ENCODE measurements at regions not wholly inside any gene's neighbourhood (a gene's known extent, or its start where the extent isn't known, plus 50 kb on each side); places are given as distances from the start of the nearest gene placed in this dataset.
A peak's percentile ranks its signal among the peaks of the same experiment; 100 is the strongest.
"Not testable (repeated sequence)": the region's sequence is repeated elsewhere in the genome, so short reads cannot be mapped to it uniquely, and the experiment has no call there.

DNA sequence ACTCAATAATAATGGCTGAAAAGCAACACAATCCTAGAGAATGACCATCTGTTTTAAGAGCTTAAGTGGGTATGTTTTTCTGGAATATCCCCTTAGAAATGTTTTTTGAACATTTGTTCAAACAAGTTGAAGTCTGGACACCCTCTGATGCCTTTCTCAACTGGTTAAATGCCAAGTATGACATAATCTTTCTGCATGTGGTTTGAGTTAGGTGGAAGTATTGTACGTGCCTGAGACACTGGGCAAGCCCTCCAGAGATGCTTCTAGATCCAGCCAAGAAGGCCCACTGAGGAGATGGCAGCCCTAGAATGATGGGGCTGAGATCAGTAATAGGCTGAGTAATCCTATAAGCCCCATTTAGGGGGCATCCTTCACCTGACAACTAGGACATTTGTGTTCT lies 493.1 kb downstream of the MAGEE1 start:
- Histone ChIP-seq H3K4me1 (ENCODE audit: low read length) (peaks cover 12% of the 10 kb centered on the region), H3K79me2 (ENCODE audit: low read length) (no peaks in the 10 kb centered on the region), H3K4me3 (ENCODE audit: low read length) (no peak overlapping the region), H3K27me3 (ENCODE audit: low read depth, low read length) (no peaks in the 10 kb centered on the region), H3K4me2 (ENCODE audit: low read length) (no peak overlapping the region), H3K27ac (ENCODE audit: low read length) (no peak overlapping the region), H3K9me3 (ENCODE audit: insufficient read depth, low read length) (no peaks in the 10 kb centered on the region), H4K20me1 (ENCODE audit: insufficient read depth, low read length) (no peaks in the 10 kb centered on the region), H3K9ac (ENCODE audit: low read length) (no peak overlapping the region), H2AFZ (ENCODE audit: low read depth, low read length) (no peak overlapping the region), H3K36me3 (replicated peaks; ENCODE audit: low read depth, low read length) (no peaks in the 10 kb centered on the region)
- no peak for TF ChIP-seq EZH2phosphoT487 (IDR thresholded peaks at IDR 0.05; ENCODE audit: low read depth)
- TF ChIP-seq, protein P1, sequence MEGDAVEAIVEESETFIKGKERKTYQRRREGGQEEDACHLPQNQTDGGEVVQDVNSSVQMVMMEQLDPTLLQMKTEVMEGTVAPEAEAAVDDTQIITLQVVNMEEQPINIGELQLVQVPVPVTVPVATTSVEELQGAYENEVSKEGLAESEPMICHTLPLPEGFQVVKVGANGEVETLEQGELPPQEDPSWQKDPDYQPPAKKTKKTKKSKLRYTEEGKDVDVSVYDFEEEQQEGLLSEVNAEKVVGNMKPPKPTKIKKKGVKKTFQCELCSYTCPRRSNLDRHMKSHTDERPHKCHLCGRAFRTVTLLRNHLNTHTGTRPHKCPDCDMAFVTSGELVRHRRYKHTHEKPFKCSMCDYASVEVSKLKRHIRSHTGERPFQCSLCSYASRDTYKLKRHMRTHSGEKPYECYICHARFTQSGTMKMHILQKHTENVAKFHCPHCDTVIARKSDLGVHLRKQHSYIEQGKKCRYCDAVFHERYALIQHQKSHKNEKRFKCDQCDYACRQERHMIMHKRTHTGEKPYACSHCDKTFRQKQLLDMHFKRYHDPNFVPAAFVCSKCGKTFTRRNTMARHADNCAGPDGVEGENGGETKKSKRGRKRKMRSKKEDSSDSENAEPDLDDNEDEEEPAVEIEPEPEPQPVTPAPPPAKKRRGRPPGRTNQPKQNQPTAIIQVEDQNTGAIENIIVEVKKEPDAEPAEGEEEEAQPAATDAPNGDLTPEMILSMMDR (IDR thresholded peaks at IDR 0.05; ENCODE audit: low read depth, low read length): no peak

DNA sequence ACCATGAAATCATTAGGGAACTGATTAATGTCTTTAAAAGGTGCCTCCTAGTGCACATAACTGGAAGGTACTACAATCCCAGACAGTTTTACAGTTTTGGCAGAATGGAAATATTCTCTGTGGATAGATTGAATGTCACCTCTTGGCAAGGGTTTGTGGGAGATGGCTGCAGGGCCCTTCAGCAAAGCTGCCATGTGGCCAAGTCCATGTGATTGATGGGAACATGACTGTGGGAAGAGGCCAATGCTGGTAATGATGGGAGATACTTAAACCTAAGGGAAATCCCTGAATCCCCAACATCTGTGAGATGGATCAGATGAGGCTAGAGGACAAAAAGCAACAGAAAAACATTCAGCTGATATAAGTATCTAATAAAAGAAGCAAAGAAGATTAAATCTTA lies 493.7 kb downstream of the MAGEE1 start:
- H3K9ac ChIP-seq (ENCODE audit: low read length): no peak overlapping the region
- no peaks in the 10 kb centered on the region for H3K27me3 ChIP-seq (ENCODE audit: low read depth, low read length)
- H3K79me2 ChIP-seq (ENCODE audit: low read length): no peaks in the 10 kb centered on the region
- no peak overlapping the region for H3K27ac ChIP-seq (ENCODE audit: low read length)
- no peak overlapping the region for H2AFZ ChIP-seq (ENCODE audit: low read depth, low read length)
- H3K4me1 ChIP-seq (ENCODE audit: low read length): peaks cover 12% of the 10 kb centered on the region
- H3K4me2 ChIP-seq (ENCODE audit: low read length): no peak overlapping the region
- TF ChIP-seq, protein P1 (IDR thresholded peaks at IDR 0.05; ENCODE audit: low read depth, low read length): no peak
- no peak for TF ChIP-seq EZH2phosphoT487 (IDR thresholded peaks at IDR 0.05; ENCODE audit: low read depth)
- H4K20me1 ChIP-seq (ENCODE audit: insufficient read depth, low read length): no peaks in the 10 kb centered on the region
- no peaks in the 10 kb centered on the region for H3K36me3 ChIP-seq (replicated peaks; ENCODE audit: low read depth, low read length)
- no peaks in the 10 kb centered on the region for H3K9me3 ChIP-seq (ENCODE audit: insufficient read depth, low read length)
- H3K4me3 ChIP-seq (ENCODE audit: low read length): no peak overlapping the region

DNA sequence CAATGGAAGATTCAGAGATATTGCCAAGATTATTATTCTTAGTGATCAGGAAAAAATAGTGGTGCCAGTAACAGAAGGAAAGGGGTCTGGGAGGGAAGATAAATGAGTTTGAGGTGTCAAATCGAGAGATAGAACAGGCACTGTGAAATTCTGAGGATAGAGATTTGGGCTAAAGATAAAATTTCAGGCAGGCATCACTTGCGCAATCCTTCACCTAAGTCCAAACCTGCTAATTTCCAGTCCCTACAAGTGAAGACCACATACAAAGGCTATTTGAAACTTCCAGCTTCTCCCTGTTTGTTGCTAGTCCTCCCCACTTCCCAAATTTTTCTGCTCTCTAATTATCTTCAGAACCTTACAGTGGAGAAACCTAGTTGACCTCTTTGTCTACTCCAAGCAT lies 494.6 kb downstream of the MAGEE1 start:
- no peak for TF ChIP-seq EZH2phosphoT487 (IDR thresholded peaks at IDR 0.05; ENCODE audit: low read depth)
- TF ChIP-seq, protein P1 (IDR thresholded peaks at IDR 0.05; ENCODE audit: low read depth, low read length): no peak
- Histone ChIP-seq H3K4me3 (ENCODE audit: low read length) (no peak overlapping the region), H3K27me3 (ENCODE audit: low read depth, low read length) (no peaks in the 10 kb centered on the region), H2AFZ (ENCODE audit: low read depth, low read length) (no peak overlapping the region), H3K4me1 (ENCODE audit: low read length) (peaks cover 12% of the 10 kb centered on the region), H3K9me3 (ENCODE audit: insufficient read depth, low read length) (no peaks in the 10 kb centered on the region), H4K20me1 (ENCODE audit: insufficient read depth, low read length) (no peaks in the 10 kb centered on the region), H3K9ac (ENCODE audit: low read length) (no peak overlapping the region), H3K27ac (ENCODE audit: low read length) (no peak overlapping the region), H3K4me2 (ENCODE audit: low read length) (no peak overlapping the region), H3K79me2 (ENCODE audit: low read length) (no peaks in the 10 kb centered on the region), H3K36me3 (replicated peaks; ENCODE audit: low read depth, low read length) (no peaks in the 10 kb centered on the region)

DNA sequence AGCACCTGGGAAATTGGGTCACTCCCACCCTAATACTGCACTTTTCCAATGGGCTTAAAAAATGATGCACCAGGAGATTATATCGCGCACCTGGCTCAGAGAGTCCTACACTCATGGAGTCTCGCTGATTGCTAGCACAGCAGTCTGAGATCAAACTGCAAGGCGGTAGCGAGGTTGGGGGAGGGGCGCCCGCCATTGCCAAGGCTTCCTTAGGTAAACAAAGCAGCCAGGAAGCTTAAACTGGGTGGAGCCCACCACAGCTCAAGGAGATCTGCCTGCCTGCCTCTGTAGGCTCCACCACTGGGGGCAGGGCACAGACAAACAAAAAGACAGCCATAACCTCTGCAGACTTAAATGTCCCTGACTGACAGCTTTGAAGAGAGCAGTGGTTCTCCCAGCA lies 497.1 kb downstream of the MAGEE1 start:
- H3K4me1 ChIP-seq (ENCODE audit: low read length): not testable (repeated sequence)

DNA sequence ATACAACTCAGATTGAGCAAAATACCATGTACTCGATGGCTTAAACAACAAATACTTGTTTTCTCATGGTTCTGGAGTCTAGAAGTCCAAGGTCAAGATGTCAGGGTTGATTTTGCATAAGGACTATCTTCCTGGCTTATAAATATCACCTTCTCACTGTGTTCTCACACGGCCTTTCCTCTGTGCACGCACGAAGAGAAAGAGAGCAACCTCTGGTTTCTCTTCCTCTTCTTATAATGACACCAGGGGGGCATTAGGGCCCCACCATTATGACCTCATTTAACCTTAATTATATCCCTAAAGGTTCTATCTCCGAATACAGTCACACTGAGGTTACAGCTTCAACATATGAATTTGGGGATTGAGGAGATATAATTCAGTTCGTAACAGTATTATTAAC lies 504.0 kb downstream of the MAGEE1 start:
- no peak overlapping the region for H3K4me3 ChIP-seq (ENCODE audit: low read length)
- peaks cover 8% of the 10 kb centered on the region for H3K4me1 ChIP-seq (ENCODE audit: low read length)
- no peak overlapping the region for H3K9ac ChIP-seq (ENCODE audit: low read length)
- H3K79me2 ChIP-seq (ENCODE audit: low read length): no peaks in the 10 kb centered on the region
- TF ChIP-seq, protein P1 (IDR thresholded peaks at IDR 0.05; ENCODE audit: low read depth, low read length): no peak
- no peak for TF ChIP-seq EZH2phosphoT487 (IDR thresholded peaks at IDR 0.05; ENCODE audit: low read depth)
- no peaks in the 10 kb centered on the region for H4K20me1 ChIP-seq (ENCODE audit: insufficient read depth, low read length)
- no peaks in the 10 kb centered on the region for H3K27me3 ChIP-seq (ENCODE audit: low read depth, low read length)
- H2AFZ ChIP-seq (ENCODE audit: low read depth, low read length): no peak overlapping the region
- 0 out of 2 replicates have a peak overlapping the region, but pooled peaks have one; percentile 15 for H3K4me2 ChIP-seq (ENCODE audit: low read length)
- no peak overlapping the region for H3K27ac ChIP-seq (ENCODE audit: low read length)
- no peaks in the 10 kb centered on the region for H3K36me3 ChIP-seq (replicated peaks; ENCODE audit: low read depth, low read length)
- H3K9me3 ChIP-seq (ENCODE audit: insufficient read depth, low read length): no peaks in the 10 kb centered on the region

More for the DNA sequence above, 497.1 kb downstream of the MAGEE1 start:
- not testable (repeated sequence) for H3K79me2 ChIP-seq (ENCODE audit: low read length); H3K9ac ChIP-seq (ENCODE audit: low read length); H3K9me3 ChIP-seq (ENCODE audit: insufficient read depth, low read length); H4K20me1 ChIP-seq (ENCODE audit: insufficient read depth, low read length); H2AFZ ChIP-seq (ENCODE audit: low read depth, low read length); H3K36me3 ChIP-seq (replicated peaks; ENCODE audit: low read depth, low read length); H3K4me2 ChIP-seq (ENCODE audit: low read length); H3K27me3 ChIP-seq (ENCODE audit: low read depth, low read length); H3K4me3 ChIP-seq (ENCODE audit: low read length); H3K27ac ChIP-seq (ENCODE audit: low read length)

All from OCI-LY3 (cell line).